ENCODE measurements at regions not wholly inside any gene's neighbourhood (a gene's known extent, or its start where the extent isn't known, plus 50 kb on each side); places are given as distances from the start of the nearest gene placed in this dataset.

DNA sequence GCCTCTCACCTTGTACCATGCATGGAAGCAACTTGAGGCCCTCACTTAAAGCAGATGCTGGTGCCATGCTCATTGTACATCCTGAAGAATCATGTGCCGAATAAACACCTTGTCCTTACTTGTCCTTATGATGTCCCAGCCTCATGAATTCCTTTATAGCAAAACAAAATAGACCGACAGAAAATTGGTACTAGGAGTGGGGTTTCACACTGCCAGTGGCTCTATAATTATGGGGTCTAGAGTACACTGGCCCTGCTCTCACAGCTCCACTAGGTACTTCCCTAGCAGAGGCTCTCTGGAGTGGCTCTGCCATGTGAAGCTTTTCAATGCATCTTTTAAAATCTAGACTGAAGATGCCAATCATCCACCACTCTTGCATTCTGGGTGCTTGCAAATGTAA is 101.2 kb downstream of the HTR1B start:
- no peaks in the 10 kb centered on the region for H3K36me3 ChIP-seq (ENCODE audit: control insufficient read depth, insufficient read depth, low read length)
- no peak for DNase-seq (ENCODE audit: low read depth in 4 of 6, low spot score in 6 of 6)
- 100% methylated on average over 1 of the region's 2 CpGs for WGBS (ENCODE audit: insufficient coverage)
- no peaks in the 10 kb centered on the region for H3K27me3 ChIP-seq (ENCODE audit: control insufficient read depth, insufficient read depth, low read length)
- no peaks in the 10 kb centered on the region for H3K4me1 ChIP-seq (ENCODE audit: control insufficient read depth, insufficient read depth, low read length)
- H3K27ac ChIP-seq (ENCODE audit: low read depth, low read length), result no peak overlapping the region
- H3K9me3 ChIP-seq (ENCODE audit: control insufficient read depth, insufficient read depth, low read length), result no peaks in the 10 kb centered on the region
- H3K4me3 ChIP-seq (ENCODE audit: low read depth, low read length), result no peak overlapping the region

DNA sequence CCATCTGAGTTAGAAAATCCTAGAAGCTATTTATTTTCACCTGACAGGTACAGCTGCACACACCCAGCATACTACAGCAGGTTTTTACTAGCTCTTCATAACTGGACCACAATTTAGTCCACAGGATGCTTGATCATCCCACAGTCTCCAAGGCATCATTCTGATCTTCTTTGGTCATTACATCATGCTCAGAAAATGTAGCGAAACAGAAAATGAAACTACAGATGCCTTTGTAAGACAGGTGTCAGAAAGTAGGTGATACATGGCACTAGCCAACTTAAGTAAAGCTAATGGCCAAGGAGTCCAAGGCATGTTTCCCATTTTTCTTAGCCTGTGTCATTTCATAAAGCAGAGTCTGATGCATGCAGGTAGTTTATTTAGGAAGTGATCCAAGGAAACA is 102.3 kb downstream of the HTR1B start:
- Histone ChIP-seq H3K9me3 (ENCODE audit: control insufficient read depth, insufficient read depth, low read length) (no peaks in the 10 kb centered on the region), H3K27ac (ENCODE audit: low read depth, low read length) (no peak overlapping the region), H3K4me1 (ENCODE audit: control insufficient read depth, insufficient read depth, low read length) (no peaks in the 10 kb centered on the region), H3K27me3 (ENCODE audit: control insufficient read depth, insufficient read depth, low read length) (no peaks in the 10 kb centered on the region), H3K4me3 (ENCODE audit: low read depth, low read length) (no peak overlapping the region), H3K36me3 (ENCODE audit: control insufficient read depth, insufficient read depth, low read length) (no peaks in the 10 kb centered on the region)
- WGBS (ENCODE audit: insufficient coverage), result 100% methylated on average over 1 of the region's 1 CpG
- DNase-seq (ENCODE audit: low read depth in 4 of 6, low spot score in 6 of 6), result no peak

DNA sequence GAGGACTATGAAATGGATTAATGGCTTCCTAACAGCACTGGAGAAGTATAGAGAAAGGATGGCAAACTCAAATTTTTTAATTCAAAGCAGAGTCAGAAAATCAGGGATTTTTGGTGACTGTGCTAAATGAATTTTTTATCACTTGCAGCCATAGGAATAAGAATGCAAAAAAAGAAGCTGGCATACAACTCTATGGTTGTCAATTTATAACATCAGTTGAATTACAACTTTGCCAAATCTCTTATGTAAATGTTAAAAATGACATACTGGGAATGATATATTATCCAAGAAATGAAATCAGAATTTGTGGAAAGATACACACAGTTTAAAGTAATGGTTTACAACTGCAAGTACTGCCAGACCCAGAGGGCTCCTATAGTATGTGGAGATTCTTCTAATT is 106.5 kb downstream of the HTR1B start:
- Histone ChIP-seq H3K27me3 (ENCODE audit: control insufficient read depth, insufficient read depth, low read length) (no peaks in the 10 kb centered on the region), H3K27ac (ENCODE audit: low read depth, low read length) (no peak overlapping the region), H3K36me3 (ENCODE audit: control insufficient read depth, insufficient read depth, low read length) (no peaks in the 10 kb centered on the region), H3K9me3 (ENCODE audit: control insufficient read depth, insufficient read depth, low read length) (no peaks in the 10 kb centered on the region), H3K4me1 (ENCODE audit: control insufficient read depth, insufficient read depth, low read length) (no peaks in the 10 kb centered on the region), H3K4me3 (ENCODE audit: low read depth, low read length) (no peak overlapping the region)
- DNase-seq (ENCODE audit: low read depth in 4 of 6, low spot score in 6 of 6), result peak in 1 of 6 donors; percentile 51

DNA sequence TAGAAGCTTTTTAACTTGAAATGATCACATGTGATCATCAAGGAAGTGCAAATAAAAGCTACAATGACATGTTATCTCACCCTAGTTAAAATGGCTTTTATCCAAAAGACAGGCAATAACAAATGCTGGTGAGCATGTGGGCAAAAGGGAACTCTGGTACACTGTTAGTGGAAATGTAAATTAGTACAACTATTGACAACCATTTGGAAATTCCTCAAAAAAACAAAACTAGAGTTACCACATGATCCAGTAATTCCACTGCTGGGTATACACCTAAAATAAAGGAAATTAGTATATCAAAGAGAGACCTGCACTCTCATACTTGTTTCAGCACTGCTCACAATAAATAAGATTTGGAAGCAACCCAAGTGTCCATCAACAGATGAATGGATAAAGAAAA is 108.7 kb downstream of the HTR1B start:
- Histone ChIP-seq H3K4me1 (ENCODE audit: control insufficient read depth, insufficient read depth, low read length) (no peaks in the 10 kb centered on the region), H3K9me3 (ENCODE audit: control insufficient read depth, insufficient read depth, low read length) (no peaks in the 10 kb centered on the region), H3K27ac (ENCODE audit: low read depth, low read length) (no peak overlapping the region), H3K27me3 (ENCODE audit: control insufficient read depth, insufficient read depth, low read length) (no peaks in the 10 kb centered on the region), H3K36me3 (ENCODE audit: control insufficient read depth, insufficient read depth, low read length) (no peaks in the 10 kb centered on the region), H3K4me3 (ENCODE audit: low read depth, low read length) (no peak overlapping the region)
- peak in 1 of 6 donors; percentile 48 for DNase-seq (ENCODE audit: low read depth in 4 of 6, low spot score in 6 of 6)

DNA sequence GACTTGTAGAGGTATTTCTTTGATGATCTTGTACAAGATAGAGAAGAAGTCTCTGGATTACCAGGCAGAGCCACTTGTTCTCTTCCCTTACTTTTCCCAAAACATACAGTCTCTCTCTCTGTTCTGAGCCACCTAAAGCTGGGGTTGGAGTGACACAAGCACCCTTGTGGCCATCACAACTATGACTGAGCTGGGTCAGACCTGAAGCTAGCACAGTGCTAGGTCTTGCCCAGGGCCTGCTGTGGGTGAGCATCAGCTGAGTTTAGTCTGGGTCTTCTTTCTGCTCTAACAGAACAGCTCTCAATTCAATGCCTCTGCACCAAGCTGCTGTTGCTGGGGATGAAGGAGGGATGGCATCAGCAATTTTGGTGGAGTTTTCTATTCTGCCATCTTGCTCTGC is 110.2 kb downstream of the HTR1B start:
- Histone ChIP-seq H3K4me3 (ENCODE audit: low read depth, low read length) (no peak overlapping the region), H3K27me3 (ENCODE audit: control insufficient read depth, insufficient read depth, low read length) (no peaks in the 10 kb centered on the region), H3K36me3 (ENCODE audit: control insufficient read depth, insufficient read depth, low read length) (no peaks in the 10 kb centered on the region), H3K9me3 (ENCODE audit: control insufficient read depth, insufficient read depth, low read length) (no peaks in the 10 kb centered on the region), H3K27ac (ENCODE audit: low read depth, low read length) (no peak overlapping the region), H3K4me1 (ENCODE audit: control insufficient read depth, insufficient read depth, low read length) (no peaks in the 10 kb centered on the region)
- DNase-seq (ENCODE audit: low read depth in 4 of 6, low spot score in 6 of 6), result no peak

DNA sequence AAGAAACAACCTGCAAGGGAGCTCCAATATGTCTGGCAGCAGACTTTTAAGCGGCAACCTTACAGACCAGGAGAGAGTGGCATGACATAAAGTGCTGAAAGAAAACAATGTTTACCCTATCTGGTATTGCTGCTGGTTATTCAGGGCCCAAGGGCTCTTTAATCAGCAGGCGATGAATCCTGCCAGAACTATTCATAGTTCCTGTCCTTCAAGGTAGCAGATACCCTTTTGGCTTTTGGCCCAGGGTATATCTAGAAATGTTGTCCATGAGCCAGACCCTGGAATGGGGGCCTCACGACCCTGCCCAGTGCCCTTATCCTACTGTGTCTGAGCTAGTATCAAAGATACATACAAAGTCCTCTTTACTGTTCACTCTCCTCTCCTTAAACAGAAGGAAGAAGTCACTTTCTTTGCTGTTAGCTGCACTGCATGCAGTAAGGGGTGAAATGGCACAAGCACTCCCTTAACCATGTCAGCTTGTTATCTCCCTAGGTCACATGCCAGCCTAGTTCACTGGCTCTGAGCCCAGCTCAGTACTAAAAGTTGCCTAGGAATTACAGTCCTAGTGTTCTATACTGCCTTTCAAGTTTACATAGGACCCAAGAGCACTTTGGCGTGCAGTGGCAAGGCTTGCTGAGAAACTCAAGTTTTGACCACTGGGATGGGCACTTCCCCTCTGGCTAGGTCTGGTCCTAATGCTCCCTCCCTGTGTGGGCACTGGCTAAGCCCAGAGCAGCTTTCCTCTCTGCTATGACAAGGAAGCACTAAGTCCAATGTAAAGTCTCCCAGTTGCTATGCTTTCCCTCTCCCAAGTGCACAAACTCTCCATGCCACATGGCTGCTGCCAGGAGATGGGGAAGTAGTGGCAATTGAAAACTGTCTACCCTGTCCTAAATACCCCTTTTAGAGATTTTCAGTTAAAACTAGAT is 122.0 kb downstream of the HTR1B start:
- H3K27me3 ChIP-seq (ENCODE audit: control insufficient read depth, insufficient read depth, low read length), result no peaks in the 10 kb centered on the region
- H3K4me3 ChIP-seq (ENCODE audit: low read depth, low read length), result no peak overlapping the region
- no peak for DNase-seq (ENCODE audit: low read depth in 4 of 6, low spot score in 6 of 6)
- H3K9me3 ChIP-seq (ENCODE audit: control insufficient read depth, insufficient read depth, low read length), result peaks cover 2% of the 10 kb centered on the region
- WGBS (ENCODE audit: insufficient coverage), result 94% methylated on average over 4 of the region's 4 CpGs
- H3K4me1 ChIP-seq (ENCODE audit: control insufficient read depth, insufficient read depth, low read length), result no peaks in the 10 kb centered on the region
- H3K36me3 ChIP-seq (ENCODE audit: control insufficient read depth, insufficient read depth, low read length), result no peaks in the 10 kb centered on the region
- no peak overlapping the region for H3K27ac ChIP-seq (ENCODE audit: low read depth, low read length)

DNA sequence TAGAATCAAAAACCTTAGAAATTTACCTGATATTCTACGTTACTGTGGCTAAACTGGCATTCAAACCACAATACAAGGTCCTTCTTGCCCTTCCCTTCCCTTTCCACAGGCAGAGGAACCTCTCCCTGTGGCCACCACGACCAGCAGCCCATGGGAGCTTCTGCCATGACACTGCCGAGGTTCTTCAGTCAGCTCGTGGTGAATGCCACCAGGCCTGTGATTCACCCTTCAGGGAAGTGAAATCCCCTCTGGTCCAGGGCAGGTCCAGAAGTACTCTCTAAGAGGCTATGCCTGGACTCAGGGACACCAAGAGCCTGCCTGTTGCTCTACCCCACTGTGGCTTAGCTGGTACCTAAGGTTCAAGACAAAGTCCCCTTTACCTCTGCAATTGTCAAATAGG is 123.0 kb downstream of the HTR1B start:
- DNase-seq (ENCODE audit: low read depth in 4 of 6, low spot score in 6 of 6), result no peak
- H3K36me3 ChIP-seq (ENCODE audit: control insufficient read depth, insufficient read depth, low read length), result no peaks in the 10 kb centered on the region
- 78% methylated on average over 4 of the region's 4 CpGs for WGBS (ENCODE audit: insufficient coverage)

DNA sequence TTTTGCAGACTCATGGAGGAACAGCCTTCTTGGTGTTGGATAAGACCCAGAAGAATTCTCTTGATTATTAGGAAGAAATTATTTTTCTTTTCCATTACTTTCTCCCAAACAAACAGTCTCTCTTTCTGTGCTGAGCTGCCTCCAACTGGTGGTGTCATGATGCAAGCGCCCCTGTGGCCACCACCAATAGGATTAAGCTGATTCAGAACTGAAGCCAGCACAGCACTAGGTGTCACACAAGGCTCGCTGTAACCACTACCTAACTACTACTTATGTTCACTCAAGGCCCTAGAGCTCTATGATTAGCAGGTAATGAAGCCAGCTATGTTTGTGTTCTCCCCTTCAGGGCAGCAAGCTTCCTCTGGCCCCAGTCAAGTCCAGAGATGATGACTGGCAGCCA is 123.4 kb downstream of the HTR1B start:
- no peak for DNase-seq (ENCODE audit: low read depth in 4 of 6, low spot score in 6 of 6)
- 71% methylated on average over 1 of the region's 2 CpGs for WGBS (ENCODE audit: insufficient coverage)
- Histone ChIP-seq H3K36me3 (ENCODE audit: control insufficient read depth, insufficient read depth, low read length) (no peaks in the 10 kb centered on the region), H3K4me1 (ENCODE audit: control insufficient read depth, insufficient read depth, low read length) (no peaks in the 10 kb centered on the region), H3K27ac (ENCODE audit: low read depth, low read length) (no peak overlapping the region), H3K27me3 (ENCODE audit: control insufficient read depth, insufficient read depth, low read length) (no peaks in the 10 kb centered on the region), H3K4me3 (ENCODE audit: low read depth, low read length) (no peak overlapping the region), H3K9me3 (ENCODE audit: control insufficient read depth, insufficient read depth, low read length) (peaks cover 2% of the 10 kb centered on the region)

More for the DNA sequence above, 123.0 kb downstream of the HTR1B start:
- no peaks in the 10 kb centered on the region for H3K4me1 ChIP-seq (ENCODE audit: control insufficient read depth, insufficient read depth, low read length)
- peaks cover 2% of the 10 kb centered on the region for H3K9me3 ChIP-seq (ENCODE audit: control insufficient read depth, insufficient read depth, low read length)
- no peak overlapping the region for H3K4me3 ChIP-seq (ENCODE audit: low read depth, low read length)
- H3K27me3 ChIP-seq (ENCODE audit: control insufficient read depth, insufficient read depth, low read length), result no peaks in the 10 kb centered on the region
- H3K27ac ChIP-seq (ENCODE audit: low read depth, low read length), result no peak overlapping the region

DNA sequence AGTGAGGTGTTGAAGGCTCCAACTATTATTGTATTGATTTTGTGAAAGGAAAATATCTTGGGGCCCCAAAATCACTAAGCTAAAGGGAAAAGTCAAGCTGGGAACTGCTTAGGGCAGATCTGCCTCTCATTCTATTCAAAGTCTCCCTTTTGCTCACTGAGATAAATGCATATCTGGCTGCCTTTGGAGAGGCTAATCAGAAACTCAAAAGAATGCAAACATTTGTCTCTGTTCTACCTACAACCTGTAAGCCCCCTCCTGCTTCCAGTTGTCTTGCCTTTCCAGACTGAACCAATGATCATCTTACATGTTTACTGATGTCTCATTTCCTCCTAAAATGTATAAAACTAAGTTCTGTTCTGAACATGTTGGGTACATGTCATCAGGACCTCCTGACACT is 125.9 kb downstream of the HTR1B start:
- Histone ChIP-seq H3K36me3 (ENCODE audit: control insufficient read depth, insufficient read depth, low read length) (no peaks in the 10 kb centered on the region), H3K27ac (ENCODE audit: low read depth, low read length) (no peak overlapping the region), H3K4me3 (ENCODE audit: low read depth, low read length) (no peak overlapping the region), H3K9me3 (ENCODE audit: control insufficient read depth, insufficient read depth, low read length) (peaks cover 4% of the 10 kb centered on the region), H3K4me1 (ENCODE audit: control insufficient read depth, insufficient read depth, low read length) (no peaks in the 10 kb centered on the region), H3K27me3 (ENCODE audit: control insufficient read depth, insufficient read depth, low read length) (no peaks in the 10 kb centered on the region)
- no peak for DNase-seq (ENCODE audit: low read depth in 4 of 6, low spot score in 6 of 6)

DNA sequence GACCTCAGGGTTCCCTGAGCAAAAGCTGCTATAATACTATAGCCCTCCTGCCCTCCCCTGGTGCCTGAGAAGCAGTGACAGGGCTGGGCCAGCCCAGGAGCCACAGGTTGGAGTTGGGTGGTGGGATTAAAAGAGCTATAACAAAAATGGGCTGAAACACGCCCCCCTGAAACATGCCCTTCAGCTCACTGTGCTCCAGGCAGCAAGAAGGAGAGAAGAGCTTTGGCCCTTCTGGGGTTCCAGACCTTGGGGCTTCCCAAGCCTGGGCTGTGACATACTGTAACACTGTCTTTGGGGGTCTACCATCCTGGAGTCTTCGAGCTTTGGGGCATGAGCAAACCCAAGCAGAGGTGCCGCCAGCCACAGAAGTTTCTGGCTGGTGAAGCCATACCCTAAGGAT is 129.2 kb downstream of the HTR1B start:
- WGBS (ENCODE audit: insufficient coverage), result 83% methylated on average over 2 of the region's 3 CpGs

More for the DNA sequence above, 129.2 kb downstream of the HTR1B start:
- no peaks in the 10 kb centered on the region for H3K36me3 ChIP-seq (ENCODE audit: control insufficient read depth, insufficient read depth, low read length)
- no peak overlapping the region for H3K4me3 ChIP-seq (ENCODE audit: low read depth, low read length)
- no peaks in the 10 kb centered on the region for H3K4me1 ChIP-seq (ENCODE audit: control insufficient read depth, insufficient read depth, low read length)
- peaks cover 2% of the 10 kb centered on the region for H3K9me3 ChIP-seq (ENCODE audit: control insufficient read depth, insufficient read depth, low read length)
- no peaks in the 10 kb centered on the region for H3K27me3 ChIP-seq (ENCODE audit: control insufficient read depth, insufficient read depth, low read length)
- H3K27ac ChIP-seq (ENCODE audit: low read depth, low read length), result no peak overlapping the region
- no peak for DNase-seq (ENCODE audit: low read depth in 4 of 6, low spot score in 6 of 6)

All from spinal cord (tissue), 9 donors.